HG02623 (cell line): ENCODE measurements at regions not wholly inside any gene's neighbourhood (a gene's known extent, or its start where the extent isn't known, plus 50 kb on each side); places are given as distances from the start of the nearest gene placed in this dataset.
"Not testable (repeated sequence)": the region's sequence is repeated elsewhere in the genome, so short reads cannot be mapped to it uniquely, and the experiment has no call there.

Experiments
- ATAC-seq: cut with Tn5 transposase; IDR thresholded peaks from one replicate; pipeline ENCODE4 v1.9.1; 2021; ENCODE audit warnings: moderate library complexity; ENCODE audit not compliant: unreplicated experiment

DNA sequence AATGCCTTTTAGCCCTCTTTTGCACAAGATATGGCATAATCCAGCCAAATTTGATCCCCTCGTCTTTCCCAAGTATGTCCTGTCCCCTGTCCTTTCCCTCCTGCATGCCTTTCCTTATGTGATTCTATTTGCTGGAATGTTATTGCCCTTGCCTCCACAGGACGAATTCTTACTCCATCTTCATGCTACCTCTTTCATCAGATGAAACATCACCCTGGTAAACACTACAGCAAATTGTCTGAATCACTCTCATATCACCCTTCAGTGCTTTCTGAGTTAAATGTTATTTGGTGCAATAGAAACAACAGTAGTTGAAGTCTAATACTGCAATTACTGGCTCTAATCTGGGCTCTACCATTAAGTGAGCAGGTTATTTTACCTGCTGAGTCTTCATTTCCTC lies 52.2 kb upstream of the FAT1 start:
- ATAC-seq, result no peak

GRCh38 chr4:186778134-186778533 lies 54.5 kb upstream of the FAT1 start:
- ATAC-seq, result no peak

DNA sequence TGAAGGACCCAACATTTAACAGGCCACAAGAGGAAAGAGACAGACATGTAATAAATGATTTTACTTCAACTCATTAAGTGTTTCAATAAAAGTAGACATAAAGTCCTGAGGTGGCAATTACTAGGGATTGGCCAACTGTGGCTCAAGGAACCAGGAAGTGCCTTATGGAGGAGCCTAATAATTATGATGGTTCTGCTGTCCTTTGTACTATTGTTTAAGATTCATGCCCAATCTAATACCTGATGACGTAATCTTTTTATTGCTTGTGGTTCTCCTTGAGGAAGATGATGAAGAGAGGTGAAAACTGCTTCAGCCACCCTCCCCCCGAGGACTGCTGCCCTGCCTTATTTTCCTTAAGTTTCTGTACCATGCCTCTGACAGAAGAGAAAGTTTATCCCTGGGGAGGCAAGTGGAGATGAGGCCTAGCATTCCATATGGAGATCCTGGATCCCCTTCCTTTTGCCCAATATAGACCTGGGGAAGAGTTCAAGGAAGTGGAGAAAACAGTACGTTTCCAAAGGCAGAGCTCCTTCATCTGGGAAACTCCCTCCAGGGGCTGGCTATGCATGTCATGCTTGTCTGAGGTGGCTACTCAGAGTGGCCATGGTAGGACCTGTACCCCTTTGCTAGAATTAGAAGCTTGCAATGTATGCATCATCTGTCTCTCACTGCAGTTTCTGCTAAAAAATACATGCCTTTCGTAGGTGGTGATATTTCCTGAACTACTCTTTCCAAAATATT lies 56.8 kb upstream of the FAT1 start:
- ATAC-seq, result no peak

GRCh38 chr4:186781032-186781917 lies 57.6 kb upstream of the FAT1 start:
- ATAC-seq, result no peak

GRCh38 chr4:186782302-186782701 lies 58.6 kb upstream of the FAT1 start:
- no peak for ATAC-seq

- no peak for ATAC-seq
These were observed 63.9 kb upstream of the FAT1 start for GRCh38 chr4:186787536-186787935.

DNA sequence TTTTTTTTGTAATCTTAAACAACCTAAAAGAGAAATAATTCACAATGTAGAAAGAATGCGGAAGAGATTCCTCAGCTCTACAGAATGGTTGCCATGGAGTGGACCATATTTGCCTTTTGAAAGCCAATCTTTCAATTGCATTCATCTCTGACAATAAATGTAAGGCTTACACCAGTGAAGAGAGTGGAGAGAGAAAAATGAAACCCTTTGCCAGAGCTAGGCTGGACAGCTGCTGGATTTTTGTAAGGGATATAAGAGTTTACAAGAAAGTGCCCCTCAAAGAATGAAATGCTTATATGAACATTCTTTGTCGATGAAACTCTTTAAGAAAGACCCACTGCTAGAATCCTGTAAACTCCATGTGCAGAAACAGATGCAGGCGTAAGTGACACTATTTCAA lies 66.0 kb upstream of the FAT1 start:
- ATAC-seq, result no peak

- ATAC-seq, result no peak
These were observed 67.0 kb upstream of the FAT1 start for GRCh38 chr4:186790630-186791029.

- no peak for ATAC-seq
These were observed 69.2 kb upstream of the FAT1 start for GRCh38 chr4:186792728-186793366.

DNA sequence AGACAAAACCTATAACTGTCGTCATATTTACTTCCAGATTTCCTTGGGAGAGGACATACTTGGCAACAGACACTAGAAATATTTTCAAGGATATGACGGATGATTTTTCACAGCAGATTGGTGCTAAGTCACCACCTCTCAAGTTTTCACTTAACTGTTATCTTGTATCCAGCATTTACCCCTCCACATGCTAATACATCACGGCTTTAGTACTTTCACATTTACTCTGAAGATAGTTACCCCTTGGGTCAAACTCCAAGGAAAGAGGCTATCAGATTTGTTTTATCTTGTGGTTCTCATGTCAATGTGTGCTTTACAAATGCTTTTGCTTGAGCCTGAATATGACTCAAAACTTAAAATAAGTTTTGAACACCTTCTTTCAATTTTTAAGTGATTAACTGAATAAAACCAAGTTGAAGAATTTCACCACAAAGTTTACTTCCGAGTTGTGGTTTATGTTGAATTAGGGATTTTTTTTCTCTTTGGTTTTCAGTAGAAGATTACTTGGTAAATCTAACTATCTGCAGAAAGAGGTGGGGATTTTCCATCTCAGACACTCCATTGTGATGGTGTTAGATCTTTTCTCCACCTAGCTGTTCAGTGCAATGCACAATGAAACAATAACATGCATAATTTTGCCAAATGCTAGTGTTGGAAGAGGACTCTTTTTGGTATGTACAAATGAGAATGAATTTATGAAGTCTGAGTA lies 75.4 kb upstream of the FAT1 start:
- no peak for ATAC-seq

DNA sequence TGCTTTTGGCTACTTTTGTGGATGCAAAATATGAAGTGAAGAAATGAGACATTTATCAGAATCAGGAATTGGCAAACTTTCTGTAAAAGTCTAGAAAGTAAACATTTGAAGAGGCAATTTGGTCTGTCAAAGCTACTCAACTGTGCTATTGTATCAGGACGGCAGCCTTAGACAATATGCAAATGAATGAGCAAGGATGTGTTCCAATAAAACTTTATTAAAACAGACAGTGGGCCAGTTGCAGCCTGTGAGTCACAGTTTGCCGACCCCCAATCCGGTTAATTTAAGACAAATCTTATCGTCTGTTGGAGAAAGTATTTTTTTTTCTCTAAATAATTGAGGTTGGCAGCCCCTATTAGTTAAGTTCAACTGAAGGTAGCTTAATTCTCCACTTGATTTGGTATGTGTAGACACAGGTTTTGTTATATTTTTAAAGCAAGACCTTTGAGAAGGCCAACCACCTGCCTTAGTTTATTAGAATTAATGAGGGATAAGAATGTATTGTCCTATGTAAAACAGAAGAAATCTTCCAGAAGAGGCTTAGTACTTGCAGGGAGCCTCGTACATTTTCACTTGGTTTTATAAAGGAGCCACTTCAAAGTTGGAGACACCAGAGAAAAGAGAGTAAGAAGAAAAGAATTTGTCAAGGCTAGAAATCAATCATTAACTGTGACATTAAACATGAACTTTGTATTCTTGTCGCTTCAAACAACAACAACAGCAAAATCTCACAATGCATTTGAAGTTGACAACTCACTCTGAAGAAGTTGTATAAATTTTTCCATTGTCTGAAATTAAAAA lies 81.6 kb upstream of the FAT1 start:
- no peak for ATAC-seq

DNA sequence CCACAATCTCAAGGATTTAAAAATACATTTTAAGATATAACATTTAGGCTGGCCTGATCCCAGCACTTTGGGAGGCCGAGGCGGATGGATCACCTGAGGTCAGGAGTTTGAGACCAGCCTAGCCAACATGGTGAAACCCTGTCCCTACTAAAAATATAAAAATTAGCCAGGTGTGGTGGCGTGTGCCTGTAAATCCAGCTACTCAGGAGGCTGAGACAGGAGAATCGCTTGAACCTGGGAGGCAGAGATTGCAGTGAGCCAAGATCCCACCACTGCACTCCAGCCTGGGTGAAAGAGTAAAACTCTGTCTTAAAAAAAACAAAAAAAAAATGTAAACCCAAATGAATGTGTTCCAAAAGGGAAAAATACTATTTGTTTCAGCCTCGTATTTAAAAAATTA lies 82.3 kb upstream of the FAT1 start:
- ATAC-seq, result not testable (repeated sequence)

DNA sequence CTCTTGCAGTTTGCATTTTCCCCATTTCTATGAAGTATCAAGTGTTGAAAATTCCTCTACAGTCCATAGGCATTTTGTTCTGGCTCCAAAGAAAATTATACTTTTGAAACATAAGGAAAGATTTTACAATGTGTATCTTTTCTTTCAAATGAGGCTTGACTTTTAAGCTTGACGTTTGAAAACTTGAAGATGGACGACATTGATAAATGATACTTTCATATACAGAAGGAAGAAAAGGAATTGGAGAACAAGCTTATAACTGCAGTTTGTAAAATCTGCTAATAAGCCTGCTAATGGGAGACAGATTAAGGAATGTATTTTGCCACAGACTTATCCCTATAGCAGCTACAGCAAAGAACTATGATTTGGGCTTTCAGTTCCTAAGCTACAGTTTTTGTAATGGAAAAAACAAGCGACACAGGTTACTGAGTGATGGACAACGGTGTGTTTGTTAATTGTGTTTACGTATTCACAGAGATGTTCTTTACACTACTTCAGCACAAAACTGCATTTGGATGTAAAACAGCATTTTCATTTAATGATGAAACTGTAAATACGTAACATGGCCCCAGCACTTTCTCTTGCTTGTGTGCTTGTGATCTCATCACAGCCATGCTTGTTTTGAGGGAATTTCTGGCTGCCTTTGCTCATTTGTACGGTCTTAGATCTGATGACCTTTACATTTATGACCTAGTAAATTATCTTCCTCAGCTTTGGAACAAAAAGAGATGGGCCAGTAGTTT lies 83.2 kb upstream of the FAT1 start:
- no peak for ATAC-seq

DNA sequence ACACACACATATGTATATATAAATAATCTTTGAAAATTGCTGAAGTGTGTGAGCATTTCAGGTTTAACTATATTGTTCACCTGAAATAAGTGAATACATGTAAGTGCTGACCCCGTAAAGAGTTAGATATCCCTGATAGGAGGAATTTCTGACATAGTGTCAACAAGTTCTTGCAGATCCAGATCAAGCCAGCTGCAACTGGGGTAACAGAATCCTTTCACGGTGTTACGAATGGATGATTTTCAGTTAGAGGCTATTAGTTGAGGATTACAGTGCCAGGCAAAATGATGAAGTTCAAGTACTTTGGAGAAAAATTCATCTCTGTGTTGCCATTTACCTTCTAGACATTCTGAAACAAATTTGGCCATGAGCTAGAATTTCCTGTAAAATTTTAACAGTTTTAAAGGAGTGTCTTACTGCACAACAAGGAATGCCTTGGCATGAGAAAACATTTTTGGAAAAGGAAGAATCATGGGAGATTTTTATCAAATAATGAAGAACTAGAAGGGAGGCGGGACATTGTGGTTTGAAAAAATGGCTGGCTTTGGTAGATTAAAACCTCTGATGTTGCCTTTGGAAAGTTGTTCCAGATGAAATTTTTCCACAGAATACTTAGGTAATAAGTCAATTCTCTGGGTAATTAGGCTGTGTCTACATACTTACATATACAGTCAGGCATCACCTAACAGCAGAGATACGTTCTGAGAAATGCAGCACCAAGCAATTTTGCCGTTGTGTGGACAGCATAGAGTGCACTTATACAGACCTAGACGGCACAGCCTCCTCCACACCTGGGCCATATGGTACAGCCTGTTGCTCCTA lies 84.4 kb upstream of the FAT1 start:
- ATAC-seq, result no peak

- no peak for ATAC-seq
These were observed 85.0 kb upstream of the FAT1 start for GRCh38 chr4:186808630-186809018.

DNA sequence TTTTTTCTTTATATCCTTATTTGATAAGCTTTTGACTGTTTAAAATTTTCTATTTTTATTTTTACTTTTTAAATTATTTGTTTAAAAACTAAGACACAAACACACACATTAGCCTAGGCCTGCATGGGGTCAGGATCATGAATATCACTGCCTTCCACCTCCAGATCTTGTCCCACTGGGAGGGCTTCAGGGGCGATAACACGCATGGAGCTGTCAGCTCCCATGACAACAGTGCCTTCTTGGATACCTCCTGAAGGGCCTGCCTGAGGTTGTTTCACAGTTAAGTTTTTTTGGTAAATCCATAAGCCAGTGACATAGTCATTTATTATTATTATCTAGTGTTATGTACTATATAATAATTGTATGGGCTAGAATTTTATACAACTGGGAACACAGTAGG lies 85.4 kb upstream of the FAT1 start:
- no peak for ATAC-seq

DNA sequence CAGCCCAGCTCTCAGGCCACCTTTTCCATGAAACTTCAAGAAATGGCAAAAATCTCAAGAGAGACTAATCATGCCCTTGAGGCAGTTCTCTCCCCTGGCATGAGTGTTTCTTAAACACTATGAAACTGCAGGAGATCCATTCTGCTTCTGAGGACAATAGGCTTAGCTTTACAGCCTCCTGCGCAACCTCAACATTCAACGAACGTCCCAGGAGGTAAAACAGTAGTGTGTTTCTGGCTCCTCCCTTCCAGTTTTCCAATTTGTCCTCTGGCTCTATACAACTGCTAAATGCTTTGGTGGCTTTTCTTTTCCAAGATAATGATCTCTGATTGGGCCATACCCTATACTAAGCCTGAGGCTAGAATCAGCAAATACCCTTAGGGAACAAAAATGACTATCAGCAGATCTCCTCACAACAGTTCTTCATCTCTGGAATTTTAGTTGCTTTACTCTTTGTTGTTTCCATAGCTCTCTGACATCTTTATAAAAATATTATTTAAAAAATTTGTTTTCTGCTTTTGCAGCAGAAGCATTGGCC lies 87.0 kb upstream of the FAT1 start:
- ATAC-seq, result no peak

GRCh38 chr4:186812592-186812991 lies 88.9 kb upstream of the FAT1 start:
- ATAC-seq, result no peak
